SH-SY5Y (cell line): ENCODE measurements at regions not wholly inside any gene's neighbourhood (a gene's known extent, or its start where the extent isn't known, plus 50 kb on each side); places are given as distances from the start of the nearest gene placed in this dataset.

Experiments
- GATA2 ChIP-seq: IDR thresholded peaks from 2 replicates; pipeline ENCODE4 v1.6.1; 2011; ENCODE audit warnings: mild to moderate bottlenecking, low read depth, low read length
- GATA3 ChIP-seq: IDR thresholded peaks from 2 replicates; pipeline ENCODE4 v1.6.1; 2011; ENCODE audit warnings: low read depth, mild to moderate bottlenecking, low read length, moderate library complexity

GRCh38 chr3:80307844-80308243, 540.0 kb upstream of the ROBO1 start:
- TF ChIP-seq GATA2 (no peak), GATA3 (no peak)
